ENCODE measurements at regions not wholly inside any gene's neighbourhood (a gene's known extent, or its start where the extent isn't known, plus 50 kb on each side); places are given as distances from the start of the nearest gene placed in this dataset.

GRCh38 chr13:61024046-61024445 is 391.6 kb downstream of the PCDH20 start:
- Histone ChIP-seq H2AFZ (ENCODE audit: control insufficient read depth, low read length) (no peak overlapping the region), H3K9me1 (ENCODE audit: control insufficient read depth, extremely low read depth, insufficient read depth, low read length) (no peaks in the 10 kb centered on the region), H3K79me2 (ENCODE audit: control insufficient read depth, insufficient read depth, low read length) (no peaks in the 10 kb centered on the region), H4K20me1 (ENCODE audit: control insufficient read depth, extremely low read depth, insufficient read depth, low read length) (no peaks in the 10 kb centered on the region), H3K27ac (ENCODE audit: control insufficient read depth, insufficient read depth, low read length) (no peak overlapping the region), H3K4me1 (ENCODE audit: control insufficient read depth, extremely low read depth, insufficient read depth, low read length) (no peaks in the 10 kb centered on the region), H3K9ac (ENCODE audit: control insufficient read depth, extremely low read depth, insufficient read depth, low read length) (no peak overlapping the region), H3K9me3 (ENCODE audit: control insufficient read depth, low read depth, low read length) (no peaks in the 10 kb centered on the region), H3K4me3 (ENCODE audit: control insufficient read depth in 2 of 3, extremely low read depth in 1 of 3, insufficient read depth in 2 of 3, low read depth in 1 of 3, low read length in 3 of 3) (no peak overlapping the region), H3K4me2 (ENCODE audit: control insufficient read depth, extremely low read depth, insufficient read depth, low read depth, low read length) (no peak overlapping the region), H3K27me3 (ENCODE audit: control insufficient read depth, extremely low read depth, insufficient read depth, low read length) (no peaks in the 10 kb centered on the region), H3K36me3 (ENCODE audit: control insufficient read depth in 2 of 2, extremely low read depth in 1 of 2, insufficient read depth in 2 of 2, low read length in 2 of 2) (no peaks in the 10 kb centered on the region)
- no peak for FAIRE-seq
- dilution Hi-C loops (cut with MboI; ENCODE audit: extremely low pct_ligation_motif_present, low sequenced_read_pairs): no loop called here
- TF ChIP-seq CTCF (optimal IDR thresholded peaks at IDR 0.05 in 1 of 3, IDR thresholded peaks at IDR 0.05 in 1 of 3, conservative IDR thresholded peaks at IDR 0.05 in 1 of 3; ENCODE audit: extremely low read depth in 1 of 3, insufficient read depth in 2 of 3, low read length in 3 of 3): no peak
- TF ChIP-seq EZH2 (IDR thresholded peaks at IDR 0.05; ENCODE audit: low read length): no peak
- DNase-seq (ENCODE audit: low read depth, low spot score): no peak

DNA sequence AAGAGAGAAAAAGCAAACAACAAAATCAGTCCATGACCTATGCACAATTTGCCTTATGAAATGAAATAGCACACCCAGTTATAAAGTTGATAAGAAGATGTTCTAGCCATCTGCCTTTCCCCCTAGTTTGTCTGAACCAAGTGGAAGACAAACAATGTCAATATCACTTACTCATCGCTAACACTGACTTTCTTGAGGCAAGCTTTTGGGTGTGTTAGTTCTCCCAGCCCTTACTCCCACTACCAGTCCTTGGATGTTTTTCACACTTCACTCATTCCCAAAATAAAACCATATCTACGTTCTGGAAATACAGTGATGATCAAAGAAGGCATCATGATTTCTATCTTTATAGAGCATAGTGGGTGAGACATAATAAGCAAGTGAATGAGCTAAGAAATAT is 393.8 kb downstream of the PCDH20 start:
- dilution Hi-C loops (cut with MboI; ENCODE audit: extremely low pct_ligation_motif_present, low sequenced_read_pairs): no loop called here
- Histone ChIP-seq H3K4me3 (ENCODE audit: control insufficient read depth in 2 of 3, extremely low read depth in 1 of 3, insufficient read depth in 2 of 3, low read depth in 1 of 3, low read length in 3 of 3) (no peak overlapping the region), H3K27ac (ENCODE audit: control insufficient read depth, insufficient read depth, low read length) (no peak overlapping the region), H3K9me1 (ENCODE audit: control insufficient read depth, extremely low read depth, insufficient read depth, low read length) (no peaks in the 10 kb centered on the region), H3K36me3 (ENCODE audit: control insufficient read depth in 2 of 2, extremely low read depth in 1 of 2, insufficient read depth in 2 of 2, low read length in 2 of 2) (no peaks in the 10 kb centered on the region), H3K9me3 (ENCODE audit: control insufficient read depth, low read depth, low read length) (no peaks in the 10 kb centered on the region), H3K4me2 (ENCODE audit: control insufficient read depth, extremely low read depth, insufficient read depth, low read depth, low read length) (no peak overlapping the region), H2AFZ (ENCODE audit: control insufficient read depth, low read length) (no peak overlapping the region), H3K4me1 (ENCODE audit: control insufficient read depth, extremely low read depth, insufficient read depth, low read length) (no peaks in the 10 kb centered on the region), H4K20me1 (ENCODE audit: control insufficient read depth, extremely low read depth, insufficient read depth, low read length) (no peaks in the 10 kb centered on the region), H3K27me3 (ENCODE audit: control insufficient read depth, extremely low read depth, insufficient read depth, low read length) (no peaks in the 10 kb centered on the region), H3K9ac (ENCODE audit: control insufficient read depth, extremely low read depth, insufficient read depth, low read length) (no peak overlapping the region), H3K79me2 (ENCODE audit: control insufficient read depth, insufficient read depth, low read length) (no peaks in the 10 kb centered on the region)
- no peak for TF ChIP-seq EZH2 (IDR thresholded peaks at IDR 0.05; ENCODE audit: low read length)
- TF ChIP-seq CTCF (optimal IDR thresholded peaks at IDR 0.05 in 1 of 3, IDR thresholded peaks at IDR 0.05 in 1 of 3, conservative IDR thresholded peaks at IDR 0.05 in 1 of 3; ENCODE audit: extremely low read depth in 1 of 3, insufficient read depth in 2 of 3, low read length in 3 of 3): no peak
- FAIRE-seq: no peak
- no peak for DNase-seq (ENCODE audit: low read depth, low spot score)
